ENCODE measurements at regions not wholly inside any gene's neighbourhood (a gene's known extent, or its start where the extent isn't known, plus 50 kb on each side); places are given as distances from the start of the nearest gene placed in this dataset.

- no peaks in the 10 kb centered on the region for H3K27me3 ChIP-seq (ENCODE audit: low read depth, low read length)
- no peaks in the 10 kb centered on the region for H3K9me3 ChIP-seq (ENCODE audit: control insufficient read depth in 1 of 2, low read length in 2 of 2)
- H3K4me3 ChIP-seq (ENCODE audit: low read depth in 1 of 2, low read length in 2 of 2): no peak overlapping the region
- no peaks in the 10 kb centered on the region for H3K36me3 ChIP-seq (ENCODE audit: control insufficient read depth in 1 of 2, insufficient read depth in 2 of 2, low read length in 2 of 2)
- no peak overlapping the region for H3K27ac ChIP-seq (ENCODE audit: low read length)
- H3K4me1 ChIP-seq (ENCODE audit: control insufficient read depth in 1 of 2, insufficient read depth in 2 of 2, low read length in 2 of 2): no peaks in the 10 kb centered on the region
These were observed 233.3 kb downstream of the UACA start for GRCh38 chr15:70530017-70530499.

DNA sequence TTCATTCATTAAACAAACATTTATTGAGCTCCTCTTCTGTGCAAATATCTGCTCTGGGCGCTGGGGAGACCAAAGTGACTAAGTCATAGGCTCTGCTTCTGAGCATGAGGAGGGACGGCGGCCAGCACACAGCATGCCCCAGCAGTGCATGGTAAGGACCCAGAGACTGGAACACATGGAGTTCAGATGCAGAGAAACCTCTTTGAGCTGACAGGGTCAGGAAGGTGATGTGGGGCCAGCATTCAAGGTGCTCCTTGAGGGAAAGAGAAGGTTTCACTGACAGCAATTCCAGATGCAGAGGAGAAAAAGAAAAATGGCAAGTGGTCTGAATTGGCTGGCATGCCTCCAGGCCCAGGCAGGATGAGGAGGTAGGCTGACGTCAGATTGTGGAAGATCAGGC lies 234.5 kb downstream of the UACA start:
- Histone ChIP-seq H3K27ac (ENCODE audit: low read length) (no peak overlapping the region), H3K4me3 (ENCODE audit: low read depth in 1 of 2, low read length in 2 of 2) (no peak overlapping the region), H3K9me3 (ENCODE audit: control insufficient read depth in 1 of 2, low read length in 2 of 2) (no peaks in the 10 kb centered on the region), H3K4me1 (ENCODE audit: control insufficient read depth in 1 of 2, insufficient read depth in 2 of 2, low read length in 2 of 2) (no peaks in the 10 kb centered on the region), H3K36me3 (ENCODE audit: control insufficient read depth in 1 of 2, insufficient read depth in 2 of 2, low read length in 2 of 2) (no peaks in the 10 kb centered on the region), H3K27me3 (ENCODE audit: low read depth, low read length) (no peaks in the 10 kb centered on the region)

GRCh38 chr15:70528270-70528706 lies 235.1 kb downstream of the UACA start:
- Histone ChIP-seq H3K27me3 (ENCODE audit: low read depth, low read length) (no peaks in the 10 kb centered on the region), H3K9me3 (ENCODE audit: control insufficient read depth in 1 of 2, low read length in 2 of 2) (no peaks in the 10 kb centered on the region), H3K27ac (ENCODE audit: low read length) (no peak overlapping the region)

DNA sequence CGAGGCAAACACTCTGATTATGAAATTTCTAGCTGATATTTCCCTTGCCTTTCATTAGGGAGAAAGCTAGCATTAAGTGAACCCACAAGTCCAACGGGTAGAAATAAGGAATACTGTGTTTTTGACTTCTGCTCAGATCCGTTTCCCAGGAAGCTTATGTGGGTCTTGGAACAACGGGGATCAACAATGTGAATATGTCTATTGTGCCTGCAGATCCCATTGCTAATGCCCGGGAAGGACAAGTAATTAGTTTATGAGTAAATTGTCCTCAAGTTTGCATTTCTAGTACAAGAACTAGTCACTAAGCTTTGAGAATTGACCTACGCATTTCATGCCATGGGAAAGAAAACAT lies 236.4 kb downstream of the UACA start:
- no peak overlapping the region for H3K4me3 ChIP-seq (ENCODE audit: low read depth in 1 of 2, low read length in 2 of 2)
- no peaks in the 10 kb centered on the region for H3K27me3 ChIP-seq (ENCODE audit: low read depth, low read length)
- no peaks in the 10 kb centered on the region for H3K4me1 ChIP-seq (ENCODE audit: control insufficient read depth in 1 of 2, insufficient read depth in 2 of 2, low read length in 2 of 2)
- H3K27ac ChIP-seq (ENCODE audit: low read length): no peak overlapping the region
- no peaks in the 10 kb centered on the region for H3K9me3 ChIP-seq (ENCODE audit: control insufficient read depth in 1 of 2, low read length in 2 of 2)
- H3K36me3 ChIP-seq (ENCODE audit: control insufficient read depth in 1 of 2, insufficient read depth in 2 of 2, low read length in 2 of 2): no peaks in the 10 kb centered on the region

More at GRCh38 chr15:70528270-70528706, 235.1 kb downstream of the UACA start:
- H3K4me1 ChIP-seq (ENCODE audit: control insufficient read depth in 1 of 2, insufficient read depth in 2 of 2, low read length in 2 of 2): no peaks in the 10 kb centered on the region
- no peak overlapping the region for H3K4me3 ChIP-seq (ENCODE audit: low read depth in 1 of 2, low read length in 2 of 2)
- H3K36me3 ChIP-seq (ENCODE audit: control insufficient read depth in 1 of 2, insufficient read depth in 2 of 2, low read length in 2 of 2): no peaks in the 10 kb centered on the region

DNA sequence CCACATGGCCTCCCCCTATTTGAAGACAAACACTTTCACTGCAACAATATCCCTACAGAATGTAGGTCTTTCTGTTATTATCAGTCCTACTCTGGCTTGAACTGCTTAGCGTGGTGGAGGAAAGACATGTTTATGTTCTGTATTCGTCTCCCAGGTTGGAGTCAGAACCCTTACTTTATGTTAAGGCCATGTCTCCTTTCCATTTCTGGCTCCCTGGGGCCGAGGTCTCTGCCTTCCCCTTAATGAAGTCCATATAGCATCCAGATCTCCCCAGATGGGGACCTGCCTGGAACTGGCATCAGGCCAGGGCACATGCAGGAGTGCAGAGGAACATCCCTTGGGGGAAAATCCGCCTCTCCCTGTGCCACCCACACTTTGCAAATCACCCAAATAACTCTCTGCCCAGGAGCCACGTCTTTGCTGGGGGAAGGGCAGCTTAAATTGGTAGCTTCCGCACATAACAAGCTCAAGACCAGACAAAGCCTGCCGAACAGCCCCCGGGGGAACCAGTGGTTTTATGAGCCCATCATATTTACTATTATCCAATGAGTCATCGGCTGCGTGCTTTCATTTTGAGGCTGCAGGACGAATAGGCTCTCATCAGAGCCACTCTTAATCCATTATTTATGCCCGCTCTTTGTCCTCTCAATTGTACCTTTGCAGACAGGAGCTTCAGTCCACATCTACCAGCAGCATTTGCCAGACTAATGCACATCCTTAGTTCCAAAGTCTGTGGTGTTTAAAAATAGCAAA lies 237.0 kb downstream of the UACA start:
- H3K9me3 ChIP-seq (ENCODE audit: control insufficient read depth in 1 of 2, low read length in 2 of 2): no peaks in the 10 kb centered on the region
- no peaks in the 10 kb centered on the region for H3K36me3 ChIP-seq (ENCODE audit: control insufficient read depth in 1 of 2, insufficient read depth in 2 of 2, low read length in 2 of 2)
- no peaks in the 10 kb centered on the region for H3K4me1 ChIP-seq (ENCODE audit: control insufficient read depth in 1 of 2, insufficient read depth in 2 of 2, low read length in 2 of 2)
- H3K4me3 ChIP-seq (ENCODE audit: low read depth in 1 of 2, low read length in 2 of 2): no peak overlapping the region
- no peaks in the 10 kb centered on the region for H3K27me3 ChIP-seq (ENCODE audit: low read depth, low read length)
- H3K27ac ChIP-seq (ENCODE audit: low read length): no peak overlapping the region

DNA sequence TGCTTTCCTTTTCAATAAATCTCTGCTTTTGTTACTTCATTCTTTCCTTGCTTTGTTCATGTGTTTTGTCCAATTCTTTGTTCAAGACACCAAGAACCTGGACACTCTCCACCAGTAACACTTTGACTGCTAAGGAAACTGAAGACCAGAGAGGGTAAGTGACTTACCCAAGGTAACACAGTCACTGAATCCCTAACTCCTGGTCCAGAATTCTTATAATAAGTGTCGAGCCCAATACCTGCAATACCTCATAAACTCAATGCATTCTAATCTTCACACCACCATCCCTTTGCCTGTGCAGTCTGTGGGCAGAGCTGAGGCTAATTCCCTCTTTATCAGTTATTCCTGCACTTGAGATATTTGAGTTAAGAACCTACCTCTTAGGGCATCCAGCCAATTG lies 237.8 kb downstream of the UACA start:
- H3K27me3 ChIP-seq (ENCODE audit: low read depth, low read length): no peaks in the 10 kb centered on the region
- no peaks in the 10 kb centered on the region for H3K36me3 ChIP-seq (ENCODE audit: control insufficient read depth in 1 of 2, insufficient read depth in 2 of 2, low read length in 2 of 2)
- H3K27ac ChIP-seq (ENCODE audit: low read length): no peak overlapping the region
- no peaks in the 10 kb centered on the region for H3K9me3 ChIP-seq (ENCODE audit: control insufficient read depth in 1 of 2, low read length in 2 of 2)
- H3K4me1 ChIP-seq (ENCODE audit: control insufficient read depth in 1 of 2, insufficient read depth in 2 of 2, low read length in 2 of 2): no peaks in the 10 kb centered on the region
- H3K4me3 ChIP-seq (ENCODE audit: low read depth in 1 of 2, low read length in 2 of 2): no peak overlapping the region

DNA sequence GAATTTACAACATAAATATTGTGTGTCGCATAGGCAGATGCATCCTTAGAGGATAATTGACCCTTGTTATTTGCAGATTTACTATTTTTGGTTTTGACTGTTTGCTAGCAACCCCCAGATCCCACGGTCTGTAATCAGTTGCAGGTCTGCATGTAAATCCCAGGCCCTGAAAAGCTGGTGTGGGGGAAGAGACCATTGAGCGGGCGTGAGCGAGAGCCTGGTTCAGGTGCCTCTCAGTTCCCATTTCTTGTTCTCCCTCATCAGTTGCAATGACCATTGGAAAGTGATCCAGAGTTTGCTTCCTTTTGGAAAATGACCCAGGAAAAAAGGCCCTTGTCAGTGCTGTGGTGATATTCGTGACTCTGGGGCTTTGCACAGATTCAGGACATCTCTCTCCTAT lies 238.9 kb downstream of the UACA start:
- no peaks in the 10 kb centered on the region for H3K36me3 ChIP-seq (ENCODE audit: control insufficient read depth in 1 of 2, insufficient read depth in 2 of 2, low read length in 2 of 2)
- no peak overlapping the region for H3K27ac ChIP-seq (ENCODE audit: low read length)
- no peaks in the 10 kb centered on the region for H3K4me1 ChIP-seq (ENCODE audit: control insufficient read depth in 1 of 2, insufficient read depth in 2 of 2, low read length in 2 of 2)
- H3K4me3 ChIP-seq (ENCODE audit: low read depth in 1 of 2, low read length in 2 of 2): no peak overlapping the region
- no peaks in the 10 kb centered on the region for H3K27me3 ChIP-seq (ENCODE audit: low read depth, low read length)
- no peaks in the 10 kb centered on the region for H3K9me3 ChIP-seq (ENCODE audit: control insufficient read depth in 1 of 2, low read length in 2 of 2)

DNA sequence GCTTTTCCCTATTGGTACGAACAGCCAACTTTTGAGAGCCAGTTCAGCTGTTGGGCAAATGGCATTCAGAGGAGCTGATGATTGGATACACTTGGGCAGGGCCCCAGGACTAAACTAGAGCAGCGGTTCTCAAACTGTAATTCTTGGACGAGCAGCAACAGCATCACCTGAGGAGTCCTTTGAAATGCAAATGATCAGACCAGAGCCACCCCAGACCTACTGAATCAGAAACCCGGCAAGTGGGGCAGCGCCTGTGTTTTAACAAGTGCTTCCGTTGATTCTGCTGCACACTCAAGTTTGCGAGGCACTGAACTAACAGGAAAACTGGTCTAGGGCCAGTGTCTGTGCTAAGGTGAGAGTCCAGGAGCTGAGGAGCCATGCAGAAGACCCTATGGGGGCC lies 239.7 kb downstream of the UACA start:
- no peak overlapping the region for H3K27ac ChIP-seq (ENCODE audit: low read length)
- no peaks in the 10 kb centered on the region for H3K4me1 ChIP-seq (ENCODE audit: control insufficient read depth in 1 of 2, insufficient read depth in 2 of 2, low read length in 2 of 2)
- no peaks in the 10 kb centered on the region for H3K27me3 ChIP-seq (ENCODE audit: low read depth, low read length)
- H3K36me3 ChIP-seq (ENCODE audit: control insufficient read depth in 1 of 2, insufficient read depth in 2 of 2, low read length in 2 of 2): no peaks in the 10 kb centered on the region
- no peaks in the 10 kb centered on the region for H3K9me3 ChIP-seq (ENCODE audit: control insufficient read depth in 1 of 2, low read length in 2 of 2)
- H3K4me3 ChIP-seq (ENCODE audit: low read depth in 1 of 2, low read length in 2 of 2): no peak overlapping the region

DNA sequence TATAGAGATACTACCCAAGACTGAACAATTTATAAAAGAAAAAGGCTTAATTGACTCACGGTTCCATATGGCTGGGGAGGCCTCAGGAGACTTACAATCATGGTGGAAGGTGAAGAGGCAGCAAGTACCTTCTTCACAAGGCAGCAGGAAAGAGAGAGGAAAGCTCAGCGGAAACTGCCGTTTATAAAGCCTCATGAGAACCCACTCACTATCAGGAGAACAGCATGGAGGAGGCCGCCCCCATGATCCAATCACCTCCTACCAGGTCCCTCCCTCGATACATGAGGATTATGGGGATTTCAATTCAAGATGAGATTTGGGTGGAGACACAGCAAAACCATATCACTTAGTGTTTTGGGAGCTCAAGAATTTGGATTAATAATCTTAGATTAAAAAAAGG lies 240.2 kb downstream of the UACA start:
- no peaks in the 10 kb centered on the region for H3K9me3 ChIP-seq (ENCODE audit: control insufficient read depth in 1 of 2, low read length in 2 of 2)
- H3K36me3 ChIP-seq (ENCODE audit: control insufficient read depth in 1 of 2, insufficient read depth in 2 of 2, low read length in 2 of 2): no peaks in the 10 kb centered on the region
- no peak overlapping the region for H3K27ac ChIP-seq (ENCODE audit: low read length)
- no peak overlapping the region for H3K4me3 ChIP-seq (ENCODE audit: low read depth in 1 of 2, low read length in 2 of 2)
- H3K27me3 ChIP-seq (ENCODE audit: low read depth, low read length): no peaks in the 10 kb centered on the region
- H3K4me1 ChIP-seq (ENCODE audit: control insufficient read depth in 1 of 2, insufficient read depth in 2 of 2, low read length in 2 of 2): no peaks in the 10 kb centered on the region

- Histone ChIP-seq H3K4me3 (ENCODE audit: low read depth in 1 of 2, low read length in 2 of 2) (no peak overlapping the region), H3K9me3 (ENCODE audit: control insufficient read depth in 1 of 2, low read length in 2 of 2) (no peaks in the 10 kb centered on the region), H3K36me3 (ENCODE audit: control insufficient read depth in 1 of 2, insufficient read depth in 2 of 2, low read length in 2 of 2) (no peaks in the 10 kb centered on the region), H3K27ac (ENCODE audit: low read length) (no peak overlapping the region), H3K4me1 (ENCODE audit: control insufficient read depth in 1 of 2, insufficient read depth in 2 of 2, low read length in 2 of 2) (no peaks in the 10 kb centered on the region), H3K27me3 (ENCODE audit: low read depth, low read length) (no peaks in the 10 kb centered on the region)
These were observed 240.9 kb downstream of the UACA start for GRCh38 chr15:70522323-70522966.

GRCh38 chr15:70521576-70522322 lies 241.6 kb downstream of the UACA start:
- no peak overlapping the region for H3K4me3 ChIP-seq (ENCODE audit: low read depth in 1 of 2, low read length in 2 of 2)
- no peaks in the 10 kb centered on the region for H3K27me3 ChIP-seq (ENCODE audit: low read depth, low read length)
- no peaks in the 10 kb centered on the region for H3K9me3 ChIP-seq (ENCODE audit: control insufficient read depth in 1 of 2, low read length in 2 of 2)
- H3K36me3 ChIP-seq (ENCODE audit: control insufficient read depth in 1 of 2, insufficient read depth in 2 of 2, low read length in 2 of 2): no peaks in the 10 kb centered on the region
- H3K4me1 ChIP-seq (ENCODE audit: control insufficient read depth in 1 of 2, insufficient read depth in 2 of 2, low read length in 2 of 2): no peaks in the 10 kb centered on the region
- H3K27ac ChIP-seq (ENCODE audit: low read length): no peak overlapping the region

Measured in muscle layer of duodenum (tissue), 2 donors.